DMS 273 (cell line): ENCODE measurements at regions not wholly inside any gene's neighbourhood (a gene's known extent, or its start where the extent isn't known, plus 50 kb on each side); places are given as distances from the start of the nearest gene placed in this dataset.

Source experiments
- DNase-seq: peaks from one replicate; lab custom pipeline; 2025; ENCODE audit not compliant: unreplicated experiment; lab: John Stamatoyannopoulos, UW

- DNase-seq, result no peak
Measured at GRCh38 chr1:106972074-106972473, 84.4 kb upstream of the PRMT6 start.

GRCh38 chr1:106975944-106976343, 80.5 kb upstream of the PRMT6 start:
- no peak for DNase-seq

GRCh38 chr1:106978477-106979322, 77.8 kb upstream of the PRMT6 start:
- no peak for DNase-seq

- no peak for DNase-seq
Measured at GRCh38 chr1:106979371-106979770, 77.1 kb upstream of the PRMT6 start.

GRCh38 chr1:106980121-106980520, 76.4 kb upstream of the PRMT6 start:
- no peak for DNase-seq

GRCh38 chr1:106984801-106985200, 71.7 kb upstream of the PRMT6 start:
- no peak for DNase-seq

- DNase-seq, result no peak
Measured at GRCh38 chr1:106986603-106987002, 69.9 kb upstream of the PRMT6 start.

GRCh38 chr1:106995970-106996369, 60.5 kb upstream of the PRMT6 start:
- no peak for DNase-seq

- DNase-seq, result no peak
Measured at GRCh38 chr1:106998431-106999002, 58.0 kb upstream of the PRMT6 start.

GRCh38 chr1:107000902-107001301, 55.6 kb upstream of the PRMT6 start:
- no peak for DNase-seq

GRCh38 chr1:107003972-107004371, 52.5 kb upstream of the PRMT6 start:
- DNase-seq, result no peak

- DNase-seq, result no peak
Measured at GRCh38 chr1:107004421-107004820, 52.1 kb upstream of the PRMT6 start.
